ENCODE measurements at regions not wholly inside any gene's neighbourhood (a gene's known extent, or its start where the extent isn't known, plus 50 kb on each side); places are given as distances from the start of the nearest gene placed in this dataset.

DNA sequence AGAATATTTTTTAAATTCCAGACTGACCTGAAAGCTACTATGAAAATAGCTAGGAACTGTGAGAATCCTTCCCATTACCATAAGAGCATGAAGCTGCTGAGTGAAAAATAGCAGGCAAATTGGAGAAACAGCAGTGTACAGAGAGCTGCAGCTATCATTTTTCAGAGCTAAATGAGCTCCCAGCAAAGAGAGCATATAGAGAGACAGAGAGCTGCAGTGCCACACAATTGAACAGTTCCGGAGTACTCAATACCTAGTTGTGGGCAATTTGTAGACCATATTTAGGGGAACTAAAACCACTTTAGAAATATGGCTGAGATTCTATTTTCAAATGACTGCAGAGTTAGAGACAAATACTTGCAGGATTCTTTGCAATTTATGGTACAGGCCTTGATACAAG lies 645.3 kb downstream of the STK39 start (continued):
- TF ChIP-seq SRF (IDR thresholded peaks at IDR 0.05; ENCODE audit: low read depth, low read length), result no peak
- TF ChIP-seq RAD21 (IDR thresholded peaks at IDR 0.05 in 1 of 2, conservative IDR thresholded peaks at IDR 0.05 in 1 of 2; ENCODE audit: low read depth in 2 of 2, low read length in 2 of 2), result no peak
- no peak for TF ChIP-seq FOSL1 (IDR thresholded peaks at IDR 0.05; ENCODE audit: insufficient read depth, low read depth, low read length)
- no peak for TF ChIP-seq EP300 (IDR thresholded peaks at IDR 0.05; ENCODE audit: borderline replicate concordance in 1 of 2, low read depth in 2 of 2, low read length in 2 of 2)
